Neural cell (in vitro differentiated cells): ENCODE measurements at regions not wholly inside any gene's neighbourhood (a gene's known extent, or its start where the extent isn't known, plus 50 kb on each side); places are given as distances from the start of the nearest gene placed in this dataset.

Experiments used
- H2AFZ ChIP-seq: fragments of 200-600, 300-800 bp; sonication (generic), shearing (Covaris generic); 2 replicates; pipeline ENCODE4 v1.6.0; 2014; ENCODE audit warnings: low read depth, mild to moderate bottlenecking, antibody characterized with exemption, low read length, moderate library complexity
- H3F3A ChIP-seq: fragments of 200-600 bp; shearing (Covaris generic); 2 replicates; pipeline ENCODE4 v1.6.1; 2016; ENCODE audit warnings: mild to moderate bottlenecking, moderate library complexity, mixed read lengths, antibody characterized with exemption, low read length; ENCODE audit not compliant: insufficient read depth, poor library complexity, severe bottlenecking
- H3K27ac ChIP-seq: fragments of 200-600, 300-800 bp; sonication (generic), shearing (Covaris generic); 2 replicates; pipeline ENCODE4 v1.5.1; 2014; ENCODE audit warnings: mild to moderate bottlenecking, low read length, moderate library complexity
- H3K27me3 ChIP-seq: fragments of 300-800, 200-600 bp; sonication (generic), shearing (Covaris generic); 2 replicates; pipeline ENCODE4 v1.6.0; 2014; ENCODE audit warnings: mild to moderate bottlenecking, low read depth, low read length, moderate library complexity; ENCODE audit not compliant: insufficient read depth
- H3K36me3 ChIP-seq: fragments of 300-800, 200-600 bp; sonication (generic), shearing (Covaris generic); 2 replicates; pipeline ENCODE4 v1.5.1; 2014; ENCODE audit warnings: mild to moderate bottlenecking, antibody characterized with exemption, low read length, moderate library complexity; ENCODE audit not compliant: insufficient read depth
- H3K4me2 ChIP-seq: fragments of 300-800, 200-600 bp; sonication (generic), shearing (Covaris generic); 2 replicates; pipeline ENCODE4 v1.6.0; 2014; ENCODE audit warnings: mild to moderate bottlenecking, low read length
- H3K4me3 ChIP-seq: fragments of 300-800, 200-600 bp; sonication (generic), shearing (Covaris generic); 2 replicates; pipeline ENCODE4 v1.5.1; 2014; ENCODE audit warnings: mild to moderate bottlenecking, low read length, moderate library complexity
- H3K79me2 ChIP-seq: fragments of 200-600 bp; shearing (Covaris generic); replicated peaks from 2 replicates; pipeline ENCODE4 v1.6.0; 2014; ENCODE audit warnings: mild to moderate bottlenecking, low read length, moderate library complexity; ENCODE audit not compliant: insufficient read depth
- H3K9ac ChIP-seq: fragments of 300-800, 200-600 bp; sonication (generic), shearing (Covaris generic); 2 replicates; pipeline ENCODE4 v1.6.1; 2016; ENCODE audit warnings: mild to moderate bottlenecking, low read length, mixed read lengths
- H3K9me2 ChIP-seq: fragments of 200-600 bp; shearing (Covaris generic); 2 replicates; pipeline ENCODE4 v1.6.1; 2016; ENCODE audit warnings: mild to moderate bottlenecking, low read length, mixed read lengths; ENCODE audit not compliant: insufficient read depth
- H3K9me3 ChIP-seq: fragments of 200-600, 300-800 bp; sonication (generic), shearing (Covaris generic); 2 replicates; pipeline ENCODE4 v1.6.1; 2016; ENCODE audit warnings: mild to moderate bottlenecking, mixed run types, low read length, moderate library complexity, mixed read lengths
- H4K20me1 ChIP-seq: fragments of 200-600 bp; shearing (Covaris generic); 2 replicates; pipeline ENCODE4 v1.6.1; 2016; ENCODE audit warnings: mild to moderate bottlenecking, mixed run types; ENCODE audit not compliant: insufficient read depth
- EP300 ChIP-seq: fragments of 450-650 bp; conservative IDR thresholded peaks from 2 replicates; pipeline ENCODE4 v1.6.1; 2014; ENCODE audit warnings: antibody characterized with exemption, mild to moderate bottlenecking, moderate library complexity; ENCODE audit not compliant: poor library complexity, severe bottlenecking
- EZH2 ChIP-seq: fragments of 200-600, 300-800 bp; shearing (Covaris generic), sonication (generic); IDR thresholded peaks from 2 replicates; pipeline ENCODE4 v1.6.1; 2014; ENCODE audit warnings: antibody characterized with exemption, low read length, borderline replicate concordance, mild to moderate bottlenecking; ENCODE audit not compliant: insufficient read depth, poor library complexity, severe bottlenecking
- MXI1 ChIP-seq: fragments of 450-650 bp; conservative IDR thresholded peaks from 2 replicates; pipeline ENCODE4 v1.6.1; 2014; ENCODE audit warnings: antibody characterized with exemption, mild to moderate bottlenecking; ENCODE audit not compliant: poor library complexity, severe bottlenecking
- POLR2AphosphoS5 ChIP-seq: IDR thresholded peaks from 2 replicates; pipeline ENCODE4 v1.6.1; 2012
- RAD21 ChIP-seq: fragments of 450-650 bp; conservative IDR thresholded peaks from 2 replicates; pipeline ENCODE4 v1.6.1; 2014; ENCODE audit warnings: antibody characterized with exemption, mild to moderate bottlenecking, moderate library complexity
- SMC3 ChIP-seq: fragments of 450-650 bp; conservative IDR thresholded peaks from 2 replicates; pipeline ENCODE4 v1.6.1; 2014; ENCODE audit warnings: antibody characterized with exemption, mild to moderate bottlenecking, moderate library complexity; ENCODE audit not compliant: poor library complexity
- TAF1 ChIP-seq: IDR thresholded peaks from 2 replicates; pipeline ENCODE4 v1.6.1; 2012; ENCODE audit warnings: low read depth
- TF ChIP-seq, protein P1 (sequence below): fragments of 450-650 bp; IDR thresholded peaks from 2 replicates; pipeline ENCODE4 v1.5.1; 2014; ENCODE audit warnings: antibody characterized with exemption, mild to moderate bottlenecking, moderate library complexity; ENCODE audit not compliant: poor library complexity, severe bottlenecking
- TF ChIP-seq, protein P2 (sequence below): IDR thresholded peaks from 2 replicates; pipeline ENCODE4 v1.6.1; 2012; ENCODE audit warnings: borderline replicate concordance

- Histone ChIP-seq H3F3A (no peaks in the 10 kb centered on the region), H3K4me2 (no peak overlapping the region)
Observed at GRCh38 chr20:48291896-48292295, 506.6 kb upstream of the SULF2 start.

DNA sequence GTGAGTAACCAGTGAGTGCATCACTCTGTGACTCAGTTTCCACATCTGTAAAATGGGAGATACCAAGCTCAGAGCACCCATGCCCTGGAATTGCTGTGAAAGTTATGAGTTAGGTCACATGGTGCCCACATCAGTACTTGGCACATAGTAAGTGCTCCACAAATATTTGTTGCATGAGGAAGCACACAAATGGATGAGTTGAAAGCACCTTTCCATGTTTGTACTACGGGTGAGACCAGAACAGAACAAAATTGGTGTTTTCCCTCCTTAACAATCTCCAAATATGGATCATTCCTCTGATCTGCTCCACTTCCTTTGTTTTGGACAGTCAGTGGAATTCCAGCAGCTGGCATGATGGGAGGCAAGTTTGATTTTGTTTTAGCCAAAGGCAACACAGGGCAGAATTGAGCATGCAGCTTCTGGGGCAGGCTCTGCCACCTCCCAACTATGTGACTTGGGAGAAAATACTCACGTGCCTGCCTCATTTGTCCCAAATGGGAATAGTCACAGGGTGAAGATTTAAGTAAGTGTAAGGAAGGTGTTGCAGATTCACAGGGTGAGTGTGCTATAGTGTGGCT is 503.7 kb upstream of the SULF2 start:
- Histone ChIP-seq H3K36me3 (no peaks in the 10 kb centered on the region), H3K79me2 (no peaks in the 10 kb centered on the region), H3K9ac (no peak overlapping the region), H3F3A (no peaks in the 10 kb centered on the region), H3K27me3 (no peaks in the 10 kb centered on the region), H3K27ac (no peak overlapping the region), H3K4me2 (no peak overlapping the region), H4K20me1 (no peaks in the 10 kb centered on the region), H3K9me3 (no peaks in the 10 kb centered on the region), H3K4me3 (no peak overlapping the region), H2AFZ (no peak overlapping the region), H3K9me2 (no peaks in the 10 kb centered on the region)
- no peak for TF ChIP-seq TAF1
- TF ChIP-seq EZH2, result no peak
- TF ChIP-seq, protein P1, sequence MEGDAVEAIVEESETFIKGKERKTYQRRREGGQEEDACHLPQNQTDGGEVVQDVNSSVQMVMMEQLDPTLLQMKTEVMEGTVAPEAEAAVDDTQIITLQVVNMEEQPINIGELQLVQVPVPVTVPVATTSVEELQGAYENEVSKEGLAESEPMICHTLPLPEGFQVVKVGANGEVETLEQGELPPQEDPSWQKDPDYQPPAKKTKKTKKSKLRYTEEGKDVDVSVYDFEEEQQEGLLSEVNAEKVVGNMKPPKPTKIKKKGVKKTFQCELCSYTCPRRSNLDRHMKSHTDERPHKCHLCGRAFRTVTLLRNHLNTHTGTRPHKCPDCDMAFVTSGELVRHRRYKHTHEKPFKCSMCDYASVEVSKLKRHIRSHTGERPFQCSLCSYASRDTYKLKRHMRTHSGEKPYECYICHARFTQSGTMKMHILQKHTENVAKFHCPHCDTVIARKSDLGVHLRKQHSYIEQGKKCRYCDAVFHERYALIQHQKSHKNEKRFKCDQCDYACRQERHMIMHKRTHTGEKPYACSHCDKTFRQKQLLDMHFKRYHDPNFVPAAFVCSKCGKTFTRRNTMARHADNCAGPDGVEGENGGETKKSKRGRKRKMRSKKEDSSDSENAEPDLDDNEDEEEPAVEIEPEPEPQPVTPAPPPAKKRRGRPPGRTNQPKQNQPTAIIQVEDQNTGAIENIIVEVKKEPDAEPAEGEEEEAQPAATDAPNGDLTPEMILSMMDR, result no peak
- TF ChIP-seq MXI1, result no peak
- TF ChIP-seq POLR2AphosphoS5, result no peak
- TF ChIP-seq SMC3, result no peak

More at GRCh38 chr20:48291896-48292295, 506.6 kb upstream of the SULF2 start:
- Histone ChIP-seq H3K9me3 (no peaks in the 10 kb centered on the region), H3K79me2 (no peaks in the 10 kb centered on the region), H3K4me3 (no peak overlapping the region), H3K27me3 (no peaks in the 10 kb centered on the region), H3K9me2 (no peaks in the 10 kb centered on the region), H3K27ac (no peak overlapping the region), H4K20me1 (no peaks in the 10 kb centered on the region), H3K36me3 (no peaks in the 10 kb centered on the region), H2AFZ (no peak overlapping the region), H3K9ac (no peak overlapping the region)
- TF ChIP-seq MXI1, result no peak
- TF ChIP-seq, protein P2, sequence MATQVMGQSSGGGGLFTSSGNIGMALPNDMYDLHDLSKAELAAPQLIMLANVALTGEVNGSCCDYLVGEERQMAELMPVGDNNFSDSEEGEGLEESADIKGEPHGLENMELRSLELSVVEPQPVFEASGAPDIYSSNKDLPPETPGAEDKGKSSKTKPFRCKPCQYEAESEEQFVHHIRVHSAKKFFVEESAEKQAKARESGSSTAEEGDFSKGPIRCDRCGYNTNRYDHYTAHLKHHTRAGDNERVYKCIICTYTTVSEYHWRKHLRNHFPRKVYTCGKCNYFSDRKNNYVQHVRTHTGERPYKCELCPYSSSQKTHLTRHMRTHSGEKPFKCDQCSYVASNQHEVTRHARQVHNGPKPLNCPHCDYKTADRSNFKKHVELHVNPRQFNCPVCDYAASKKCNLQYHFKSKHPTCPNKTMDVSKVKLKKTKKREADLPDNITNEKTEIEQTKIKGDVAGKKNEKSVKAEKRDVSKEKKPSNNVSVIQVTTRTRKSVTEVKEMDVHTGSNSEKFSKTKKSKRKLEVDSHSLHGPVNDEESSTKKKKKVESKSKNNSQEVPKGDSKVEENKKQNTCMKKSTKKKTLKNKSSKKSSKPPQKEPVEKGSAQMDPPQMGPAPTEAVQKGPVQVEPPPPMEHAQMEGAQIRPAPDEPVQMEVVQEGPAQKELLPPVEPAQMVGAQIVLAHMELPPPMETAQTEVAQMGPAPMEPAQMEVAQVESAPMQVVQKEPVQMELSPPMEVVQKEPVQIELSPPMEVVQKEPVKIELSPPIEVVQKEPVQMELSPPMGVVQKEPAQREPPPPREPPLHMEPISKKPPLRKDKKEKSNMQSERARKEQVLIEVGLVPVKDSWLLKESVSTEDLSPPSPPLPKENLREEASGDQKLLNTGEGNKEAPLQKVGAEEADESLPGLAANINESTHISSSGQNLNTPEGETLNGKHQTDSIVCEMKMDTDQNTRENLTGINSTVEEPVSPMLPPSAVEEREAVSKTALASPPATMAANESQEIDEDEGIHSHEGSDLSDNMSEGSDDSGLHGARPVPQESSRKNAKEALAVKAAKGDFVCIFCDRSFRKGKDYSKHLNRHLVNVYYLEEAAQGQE, result no peak
- TF ChIP-seq RAD21, result no peak
- TF ChIP-seq EP300, result no peak
- TF ChIP-seq EZH2, result no peak
- TF ChIP-seq, protein P1, result no peak
- no peak for TF ChIP-seq SMC3
- TF ChIP-seq POLR2AphosphoS5, result no peak
- no peak for TF ChIP-seq TAF1
